NCI-H345 (cell line): ENCODE measurements at regions not wholly inside any gene's neighbourhood (a gene's known extent, or its start where the extent isn't known, plus 50 kb on each side); places are given as distances from the start of the nearest gene placed in this dataset.

Source experiments
- DNase-seq: peaks from one replicate; lab custom pipeline; 2025; lab: John Stamatoyannopoulos, UW

DNA sequence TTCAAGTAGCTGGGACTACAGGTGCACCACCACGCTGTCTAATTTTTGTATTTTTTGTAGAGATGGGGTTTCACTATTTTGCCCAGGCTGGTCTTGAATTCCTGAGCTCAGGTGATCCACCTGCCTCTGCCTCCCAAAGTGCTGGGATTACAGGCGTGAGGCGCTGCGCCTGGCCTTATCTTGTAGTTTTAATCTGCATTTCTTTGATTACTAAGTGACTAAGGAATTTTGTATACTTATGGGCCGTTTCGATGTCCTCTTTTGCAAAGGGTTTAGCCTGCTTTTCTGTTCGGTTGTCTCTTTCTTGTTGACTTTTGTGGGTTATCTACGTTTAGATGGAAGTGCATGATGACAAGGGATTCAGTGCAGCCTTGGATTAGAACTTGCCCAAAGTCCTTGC lies 500.6 kb downstream of the QKI start:
- DNase-seq: no peak

DNA sequence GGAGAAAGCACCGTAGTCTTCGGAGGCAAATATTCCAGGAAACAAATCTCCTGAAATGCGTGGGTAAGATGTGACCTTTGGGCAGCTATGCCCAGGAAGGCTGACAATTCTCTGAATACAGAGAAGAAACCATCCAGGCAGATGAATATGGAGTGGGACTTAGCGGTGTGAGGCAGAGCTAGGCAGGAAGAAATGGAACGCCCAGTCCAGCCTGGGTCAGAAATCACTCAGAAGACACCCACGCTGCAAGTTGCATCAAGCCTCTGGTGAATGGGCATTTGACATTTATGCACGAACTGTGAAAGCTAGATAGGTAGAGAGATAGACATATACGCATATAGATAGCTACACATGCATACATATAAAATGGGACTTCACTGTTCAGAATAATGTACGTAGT lies 498.5 kb downstream of the QKI start:
- no peak for DNase-seq

DNA sequence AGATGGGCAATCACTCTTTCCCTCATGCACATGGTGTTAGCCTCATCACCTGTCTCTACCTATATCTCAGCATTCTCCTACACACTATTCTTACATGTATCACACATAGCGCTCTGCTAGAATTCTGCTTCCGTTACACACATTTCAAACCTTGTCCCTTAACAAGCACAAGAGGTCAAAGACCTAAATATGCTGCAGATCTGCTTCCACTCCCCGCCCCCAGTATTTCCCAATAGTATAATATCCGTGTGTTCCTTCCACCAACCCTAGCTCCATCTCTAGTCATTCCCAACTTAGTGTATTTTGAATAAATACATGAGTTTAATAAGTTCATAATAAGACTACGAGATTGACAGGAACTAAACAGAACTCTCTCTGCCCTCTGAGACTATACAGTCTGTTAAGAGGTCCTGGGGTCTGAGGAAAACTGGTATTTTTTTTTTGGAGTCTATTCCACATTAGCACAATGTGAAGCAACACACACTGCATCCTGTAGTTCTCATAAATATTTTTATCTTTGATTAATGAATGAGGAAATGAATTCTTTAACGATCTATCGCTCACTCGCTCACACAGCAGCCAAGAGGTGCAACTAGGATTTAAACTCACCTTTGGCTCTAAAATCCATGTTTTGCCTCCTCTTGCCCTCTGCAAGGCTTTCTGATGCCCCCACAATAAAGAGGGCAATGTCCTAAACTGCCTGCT lies 491.6 kb downstream of the QKI start:
- no peak for DNase-seq

DNA sequence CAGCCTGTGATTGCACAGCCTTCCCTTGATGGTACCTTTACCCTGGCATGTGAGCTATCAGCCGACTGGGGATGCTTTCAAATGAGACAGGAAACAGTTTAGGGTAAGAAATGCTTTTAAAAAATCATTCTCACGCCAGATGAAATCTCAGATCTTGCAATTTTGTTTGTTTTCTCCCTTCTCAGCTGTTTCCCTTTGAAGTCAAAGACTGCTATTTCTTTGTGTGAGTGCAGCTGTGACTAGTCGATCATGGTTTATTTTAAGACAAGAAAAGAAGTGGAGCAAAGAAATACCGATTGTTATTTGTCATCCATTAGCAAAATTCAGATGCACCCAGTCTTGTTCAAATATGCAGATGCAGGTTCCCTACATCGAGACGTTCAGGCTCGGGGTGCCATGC lies 489.7 kb downstream of the QKI start:
- DNase-seq: no peak

DNA sequence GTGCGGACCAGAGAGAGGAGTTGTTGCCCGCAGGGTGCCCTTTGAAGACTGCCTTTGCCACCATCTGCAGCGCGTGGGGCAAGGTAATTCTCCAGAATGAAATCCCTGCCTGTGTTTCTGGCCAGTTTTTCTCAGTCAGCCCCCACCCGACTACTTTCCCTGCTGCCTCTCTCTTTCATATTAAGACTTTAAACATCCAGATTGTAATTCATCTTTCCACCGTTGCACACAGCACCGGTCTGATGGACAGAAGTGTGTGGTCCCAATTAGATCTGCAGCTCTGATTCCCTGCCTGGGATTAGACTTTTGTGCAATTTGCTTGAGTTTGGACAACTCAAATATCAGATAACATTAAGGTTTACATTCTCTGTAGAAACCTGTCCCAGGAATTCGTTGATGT lies 489.0 kb downstream of the QKI start:
- DNase-seq: no peak

DNA sequence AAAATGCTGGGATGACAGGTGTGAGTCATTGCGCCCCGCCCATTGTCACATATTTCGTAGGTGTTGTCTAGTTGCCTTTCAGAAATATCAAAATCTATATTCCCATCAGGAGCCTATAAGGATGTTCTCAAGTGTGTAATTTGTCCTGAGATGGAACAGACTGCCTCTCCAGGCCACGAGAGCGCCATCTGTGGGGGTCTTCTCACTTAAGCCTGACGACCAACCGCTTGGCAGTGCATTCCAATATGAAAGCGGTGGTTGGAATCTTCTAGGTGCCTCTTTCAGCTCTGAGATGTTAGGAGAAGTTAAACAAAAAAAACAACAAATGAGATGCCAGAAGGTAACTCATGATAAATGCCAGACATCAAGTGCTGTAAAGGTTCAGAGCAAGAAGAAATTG lies 488.5 kb downstream of the QKI start:
- DNase-seq: no peak

DNA sequence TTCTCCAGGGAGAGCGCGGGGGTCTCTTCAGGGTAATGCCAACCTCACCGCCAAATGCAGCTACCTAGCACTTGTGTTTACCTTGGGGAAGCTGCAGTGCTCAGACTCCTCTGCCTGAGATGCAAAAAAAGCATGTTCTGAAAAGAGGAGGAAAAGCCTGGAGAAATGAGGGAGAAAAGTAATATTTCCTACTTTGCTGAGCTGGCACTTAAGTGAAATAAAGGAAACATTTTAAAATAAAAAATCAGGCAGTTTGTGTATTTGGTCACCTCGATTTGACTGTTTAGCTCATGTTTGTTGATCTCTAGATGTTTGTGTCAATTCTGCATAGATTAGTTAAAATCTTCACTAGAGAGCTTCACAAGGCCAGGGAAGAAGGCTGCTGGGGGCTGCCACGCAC lies 487.2 kb downstream of the QKI start:
- DNase-seq: no peak

DNA sequence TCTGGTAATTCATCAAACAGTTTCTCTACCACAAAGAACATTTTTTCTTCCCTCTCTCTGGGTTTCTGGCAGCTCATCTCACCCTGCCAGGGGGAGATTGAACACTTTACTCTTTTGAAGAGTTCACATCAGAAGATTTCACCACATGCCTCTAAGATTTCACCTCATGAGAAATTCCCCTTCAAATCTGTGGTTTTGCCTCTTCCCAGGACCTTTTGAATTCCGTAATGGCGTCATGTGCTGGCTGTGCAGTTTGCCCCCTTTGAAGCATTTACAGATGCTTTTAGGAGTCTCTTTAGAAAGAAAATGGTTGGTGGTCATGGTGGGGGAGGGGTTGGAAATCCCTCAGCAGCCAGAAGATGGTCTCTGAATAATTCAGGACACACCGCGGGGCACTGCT lies 486.1 kb downstream of the QKI start:
- DNase-seq: no peak

DNA sequence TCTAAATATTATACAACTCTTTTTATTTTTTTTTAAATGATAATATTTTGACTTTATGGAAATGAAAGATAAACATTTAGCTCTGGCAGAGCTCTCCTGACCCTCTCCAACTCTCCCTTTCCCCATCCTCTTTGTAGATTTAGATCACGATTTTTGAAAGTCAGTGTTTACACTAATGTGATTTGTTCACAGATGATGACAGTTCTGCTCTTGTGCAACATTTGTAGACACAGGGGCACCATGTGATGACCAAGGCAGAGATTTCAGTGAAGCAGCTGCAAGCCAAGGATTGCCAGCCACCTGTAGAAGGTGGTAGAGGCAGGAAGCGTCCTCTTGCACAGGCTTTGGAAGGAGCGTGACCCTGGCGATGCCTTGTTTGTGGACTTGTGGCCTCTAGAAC lies 483.2 kb downstream of the QKI start:
- DNase-seq: no peak

DNA sequence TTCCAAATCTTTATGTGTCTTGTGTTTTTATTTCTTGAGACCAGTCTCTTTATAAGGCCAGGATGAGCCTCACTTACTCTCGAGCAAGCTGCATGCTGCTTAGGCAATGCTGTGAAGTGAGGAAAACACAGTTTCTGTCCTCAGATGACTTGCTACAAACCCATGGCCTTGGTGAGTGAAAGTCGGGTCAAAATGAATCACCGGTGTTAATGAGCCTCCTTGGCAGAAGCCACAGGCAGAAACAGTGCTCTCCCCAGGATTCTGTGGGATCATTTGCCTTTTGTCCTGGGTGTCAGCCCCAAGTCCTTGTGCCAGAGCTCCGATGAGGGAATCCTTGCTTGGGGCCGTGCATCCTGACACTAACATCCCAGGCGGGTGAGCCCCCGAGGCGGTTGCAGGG lies 482.5 kb downstream of the QKI start:
- no peak for DNase-seq

DNA sequence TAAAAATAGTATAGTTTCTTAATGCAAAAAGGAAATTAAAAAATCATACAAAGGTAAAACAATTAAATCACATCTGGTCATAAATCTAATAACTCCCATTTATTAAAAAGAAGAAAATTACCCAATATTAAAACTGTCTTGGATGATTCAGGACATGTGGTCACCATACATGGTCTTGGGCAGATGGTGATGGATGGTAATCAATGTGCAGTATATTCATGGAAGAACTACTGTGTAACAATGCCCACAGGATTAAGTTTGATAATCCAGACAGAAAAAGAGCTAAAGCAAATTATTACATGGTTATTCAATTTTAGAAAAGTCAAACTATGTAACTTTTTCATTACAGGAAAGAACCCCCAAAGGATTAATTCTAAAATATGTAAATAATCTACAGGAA lies 480.6 kb downstream of the QKI start:
- DNase-seq: no peak

DNA sequence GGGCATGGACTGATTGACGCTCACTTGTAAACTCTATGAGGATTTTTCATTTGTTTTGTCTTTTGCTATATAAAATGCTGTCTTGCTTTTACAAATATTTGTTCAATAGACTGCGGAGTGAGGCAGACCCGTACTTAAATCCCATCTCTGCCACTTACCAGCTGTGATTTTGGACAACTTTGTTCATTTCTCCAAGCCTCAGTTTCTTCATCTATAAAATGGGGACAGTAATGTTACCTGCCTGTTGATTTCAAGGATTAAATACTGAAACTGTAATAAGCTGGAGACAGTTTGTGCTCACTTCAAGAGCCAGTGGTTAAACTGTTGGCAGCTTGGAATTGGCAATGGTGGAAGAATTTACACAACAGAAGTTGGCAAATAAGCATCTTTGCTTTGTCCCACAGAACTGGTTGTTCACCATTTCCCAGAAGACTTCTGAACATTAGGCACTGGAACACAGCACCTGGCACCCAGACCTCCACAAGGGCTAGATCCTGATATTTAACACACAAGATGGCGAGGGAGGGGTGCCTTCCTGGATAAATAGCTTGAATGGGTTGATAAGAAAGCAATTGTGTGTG lies 479.2 kb downstream of the QKI start:
- no peak for DNase-seq

DNA sequence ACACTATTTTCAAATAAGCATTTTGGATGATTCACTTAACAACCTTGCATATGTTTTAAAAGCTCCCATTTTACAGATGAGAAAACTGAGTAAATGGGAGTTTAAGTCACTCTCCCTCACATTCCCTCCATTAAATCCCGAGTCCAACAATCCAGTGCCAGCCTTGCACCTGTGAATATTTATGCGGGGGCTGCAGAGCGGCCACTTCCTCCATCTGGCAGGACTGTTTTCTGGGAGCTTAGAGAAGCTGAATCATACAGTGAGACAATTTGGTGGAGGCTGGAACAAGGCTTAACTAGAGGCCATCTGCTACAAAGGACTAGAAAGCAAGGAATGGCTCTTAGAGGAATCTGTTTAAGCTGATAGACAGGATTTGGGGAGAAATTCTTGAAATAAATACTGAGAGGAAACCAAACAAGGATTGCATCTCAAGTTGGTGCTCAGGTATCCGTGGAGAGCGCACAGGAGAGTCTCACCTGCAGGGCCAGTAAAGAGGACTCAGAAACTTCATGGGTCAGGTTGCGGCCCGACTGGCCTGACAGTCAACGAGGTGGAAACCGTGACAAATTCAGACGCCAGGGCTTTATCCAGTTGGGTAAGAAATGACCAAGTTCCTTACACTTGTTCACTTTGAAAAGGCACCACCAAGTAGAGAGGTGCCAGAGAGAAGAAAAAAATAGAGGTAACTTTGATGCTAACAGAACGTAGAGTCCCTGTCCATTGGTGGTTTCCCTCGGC lies 478.5 kb downstream of the QKI start:
- DNase-seq: no peak

DNA sequence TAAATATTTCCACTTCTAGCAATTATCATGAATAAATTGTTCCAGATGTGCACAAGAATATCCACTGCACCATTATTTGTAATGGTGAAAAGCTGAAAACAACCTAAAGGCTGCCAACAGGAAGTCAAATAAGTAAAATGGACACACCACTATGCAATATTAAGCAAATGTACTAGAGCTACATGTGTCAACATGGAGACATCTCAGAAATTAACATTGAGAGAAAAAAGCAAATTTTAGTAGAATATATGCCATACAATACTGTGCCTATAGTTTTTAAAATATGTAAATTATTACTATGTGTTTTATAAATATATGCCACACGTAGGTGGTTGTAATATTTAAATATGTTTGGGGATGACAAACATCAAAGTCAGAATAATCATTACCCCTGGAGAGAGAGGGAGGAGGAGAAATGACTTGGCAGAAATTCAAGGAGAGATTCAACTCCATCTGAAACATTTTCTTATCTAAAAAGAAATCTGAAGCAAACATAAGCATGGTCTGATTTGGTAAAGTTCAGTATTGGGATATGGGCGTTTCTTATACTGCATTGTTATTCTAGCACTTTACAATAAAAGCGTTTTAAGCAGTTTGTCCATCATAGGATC lies 475.5 kb downstream of the QKI start:
- no peak for DNase-seq

DNA sequence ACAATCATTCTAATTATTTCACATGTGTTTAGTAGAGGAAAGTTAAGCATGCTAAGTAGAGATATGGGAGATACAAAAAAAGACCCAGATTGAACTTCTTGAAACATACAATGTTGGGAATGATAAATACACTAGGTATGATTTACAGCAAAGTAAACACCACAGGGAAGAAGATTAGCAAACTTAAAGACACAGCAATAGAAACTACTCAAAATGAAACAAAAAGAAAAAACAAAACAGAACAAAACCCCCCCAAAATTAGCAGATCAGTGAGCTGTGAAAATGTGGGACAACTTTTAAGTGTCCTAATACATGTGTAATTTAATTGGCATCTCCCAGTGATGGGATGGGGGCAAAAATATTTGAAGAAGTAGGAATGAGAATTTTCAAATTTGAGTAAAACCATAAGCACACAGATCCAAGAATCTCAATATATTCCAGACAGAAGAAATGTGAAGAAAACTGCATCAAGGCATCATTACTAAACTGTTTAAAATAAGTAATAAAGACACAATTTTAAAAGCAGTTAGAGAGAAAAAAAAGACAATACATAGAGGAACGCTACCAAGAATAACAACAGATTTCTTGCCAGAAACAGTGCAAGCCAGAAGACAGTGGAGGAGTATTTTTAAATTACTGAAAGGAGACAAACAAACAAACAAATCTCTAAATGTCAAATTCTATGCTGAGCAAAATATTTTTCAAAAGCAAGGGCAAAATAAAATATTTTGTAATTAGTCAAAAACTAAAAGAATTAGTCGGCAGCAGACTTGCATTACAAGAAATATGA lies 473.7 kb downstream of the QKI start:
- DNase-seq: no peak

DNA sequence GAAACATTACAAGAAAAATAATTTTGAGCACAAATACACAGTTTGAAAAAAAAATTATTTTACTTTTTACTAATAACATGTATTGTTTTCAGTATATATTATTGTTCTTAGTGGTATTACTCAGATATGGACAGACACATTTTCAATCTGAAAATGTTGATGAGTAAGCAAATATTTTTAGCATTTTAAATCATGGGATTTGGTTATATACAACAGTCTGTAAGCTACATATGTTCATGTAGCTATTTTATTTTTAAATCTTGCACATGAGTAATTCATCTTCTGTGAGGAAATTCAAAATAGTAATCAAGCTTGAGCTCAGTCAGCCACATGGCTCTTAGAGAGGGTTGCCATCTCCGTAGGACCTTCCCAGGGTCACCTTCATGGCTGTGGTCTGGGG lies 471.9 kb downstream of the QKI start:
- DNase-seq: no peak

DNA sequence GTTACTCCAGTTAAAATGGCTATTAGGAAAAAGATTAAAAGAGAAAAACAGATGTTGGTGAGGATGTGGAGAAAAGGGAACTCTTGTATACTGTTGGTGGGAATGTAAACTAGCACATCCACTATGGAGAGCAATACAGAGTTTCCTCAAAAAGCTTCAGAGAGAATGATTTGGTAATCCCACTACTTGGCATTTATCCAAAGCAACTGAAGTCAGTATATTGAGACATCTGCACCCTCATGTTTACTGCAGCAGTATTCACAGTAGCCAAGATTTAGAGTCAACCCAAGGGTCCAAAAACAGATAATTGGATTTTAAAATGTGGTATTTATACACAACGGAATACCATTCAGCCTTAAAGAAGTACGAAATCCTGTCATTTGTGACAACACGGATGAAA lies 469.5 kb downstream of the QKI start:
- no peak for DNase-seq

DNA sequence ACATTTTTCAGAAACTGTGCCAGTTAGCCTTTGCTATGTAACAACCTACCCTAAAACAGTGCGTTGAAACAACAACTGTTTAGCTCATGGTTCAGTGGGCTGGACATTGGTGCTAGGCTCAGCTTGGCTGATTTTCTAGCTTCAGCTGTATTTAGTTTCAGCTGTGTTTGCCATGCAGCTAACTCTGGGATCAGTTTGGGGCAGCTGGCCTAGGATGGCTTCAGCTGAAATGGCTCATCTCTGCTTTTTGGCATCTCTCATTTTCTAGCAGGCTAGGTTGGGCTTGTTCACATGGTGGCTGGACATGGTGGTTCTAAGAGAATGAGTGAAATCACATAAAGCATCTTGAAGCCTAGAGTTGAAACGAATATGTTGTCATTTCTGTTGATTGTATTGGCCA lies 464.2 kb downstream of the QKI start:
- no peak for DNase-seq

DNA sequence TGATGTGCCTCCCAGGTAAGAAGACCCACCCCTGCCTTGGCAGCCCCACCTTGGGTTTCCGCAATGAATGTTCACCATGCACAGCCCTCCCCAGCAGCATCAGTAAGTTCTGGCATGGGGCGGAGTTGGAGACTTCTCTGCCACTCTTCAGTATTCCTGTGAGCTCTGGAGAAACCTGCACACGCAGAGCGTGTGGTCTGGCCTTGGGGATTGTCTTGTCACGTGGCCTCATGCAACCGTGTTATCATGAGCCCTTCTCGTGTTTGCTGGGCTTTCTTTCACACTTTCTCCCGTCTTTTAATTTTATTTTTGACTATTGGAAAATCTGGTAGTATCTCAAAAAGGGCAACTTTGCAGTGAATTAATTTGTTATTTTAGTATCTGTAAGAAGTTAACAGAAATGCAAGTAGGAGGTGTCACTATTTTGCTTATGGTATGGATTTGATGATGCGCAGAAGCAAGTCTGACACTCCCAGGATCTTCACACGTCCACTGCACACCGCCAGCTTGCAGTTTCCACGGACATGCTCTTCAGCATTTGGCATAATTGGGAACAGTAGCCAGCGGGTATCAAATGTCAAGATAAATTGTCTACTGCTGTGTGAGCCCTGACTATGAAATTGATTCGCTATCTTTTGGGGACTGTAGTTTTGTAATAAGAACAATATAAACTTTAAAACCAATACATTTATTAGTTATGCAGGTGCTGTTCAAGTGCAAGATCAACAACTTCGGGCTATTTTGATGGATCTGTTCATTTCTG lies 463.5 kb downstream of the QKI start:
- no peak for DNase-seq

DNA sequence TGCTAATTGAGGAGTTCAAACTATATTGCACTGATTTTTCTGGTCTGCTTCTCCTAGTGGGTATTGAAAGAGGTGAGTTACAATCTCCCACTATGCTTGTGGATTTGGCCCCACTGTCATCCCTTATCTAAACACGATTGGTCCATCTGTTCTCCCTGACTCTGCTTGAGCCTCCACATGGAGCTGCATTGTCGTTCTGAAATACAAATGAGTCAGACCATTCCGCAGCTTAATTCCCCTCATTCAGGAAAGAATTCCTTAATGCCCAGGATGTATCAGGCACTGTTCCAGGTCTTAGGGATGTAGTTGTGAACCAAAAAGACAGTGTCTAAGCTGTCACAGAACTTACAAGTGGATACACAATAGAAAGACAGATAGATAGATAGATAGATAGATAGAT lies 461.9 kb downstream of the QKI start:
- no peak for DNase-seq

DNA sequence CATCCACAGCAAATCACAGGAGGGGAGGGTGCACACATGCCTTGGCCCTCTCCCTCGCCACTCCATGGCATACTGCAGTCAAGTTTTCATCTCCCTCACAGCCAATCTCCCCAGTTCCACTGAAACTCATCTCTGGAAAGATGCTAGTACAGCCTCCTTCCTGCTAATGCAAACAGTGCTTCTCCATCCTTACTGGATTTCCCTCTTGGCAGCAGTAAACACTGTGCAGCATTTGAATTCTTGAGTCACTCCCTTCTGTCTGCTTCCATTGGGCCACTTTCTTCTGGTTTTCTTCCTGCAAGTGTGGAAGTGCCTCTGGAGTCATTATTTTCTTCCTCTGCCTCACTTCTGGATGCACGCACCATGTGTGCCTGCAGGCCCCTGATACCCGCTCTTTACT lies 460.3 kb downstream of the QKI start:
- DNase-seq: no peak

DNA sequence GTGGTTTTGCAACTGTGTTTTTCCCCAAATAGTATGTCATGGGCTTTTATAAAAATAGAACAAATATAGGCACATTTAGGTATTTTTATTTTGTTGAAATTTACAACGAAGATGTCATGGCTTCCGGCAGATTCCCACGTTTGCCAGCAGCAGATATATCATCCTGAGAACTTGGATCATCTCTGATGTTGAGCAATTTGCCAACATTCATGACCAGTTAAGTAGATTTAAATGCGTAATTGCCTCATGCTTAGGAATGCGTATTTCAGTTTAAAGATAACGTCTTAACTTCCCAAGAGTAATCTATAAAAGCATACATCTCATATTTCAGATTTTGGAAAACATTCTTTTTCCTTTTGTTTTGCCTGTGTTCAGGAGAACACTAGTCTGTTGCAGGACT lies 457.8 kb downstream of the QKI start:
- no peak for DNase-seq
